ENCODE measurements at regions not wholly inside any gene's neighbourhood (a gene's known extent, or its start where the extent isn't known, plus 50 kb on each side); places are given as distances from the start of the nearest gene placed in this dataset.

- TF ChIP-seq CTCF (IDR thresholded peaks at IDR 0.05), result no peak
- no peaks in the 10 kb centered on the region for H3K36me3 ChIP-seq (ENCODE audit: insufficient read depth, low read length)
- no peak for ATAC-seq (ENCODE audit: poor library complexity)
- Mint-ChIP-seq H3K27ac (no peak overlapping the region), H3K27me3 (peaks cover 49% of the 10 kb centered on the region), H3K4me3 (no peak overlapping the region), H3K36me3 (ENCODE audit: low read depth) (no peaks in the 10 kb centered on the region), H3K9me3 (no peaks in the 10 kb centered on the region), H3K4me1 (ENCODE audit: low read depth) (no peaks in the 10 kb centered on the region)
- H3K27ac ChIP-seq (ENCODE audit: low read depth in 1 of 2, low read length in 2 of 2), result no peak overlapping the region
- POLR2A ChIA-PET, result no interaction called here
- no peak for DNase-seq
- CTCF ChIA-PET, result no interaction called here
- H3K4me3 ChIP-seq (ENCODE audit: low read length), result no peak overlapping the region
- H3K9me3 ChIP-seq (ENCODE audit: control insufficient read depth in 1 of 2, insufficient read depth in 1 of 2, low read length in 2 of 2), result no peaks in the 10 kb centered on the region
- H3K4me1 ChIP-seq (ENCODE audit: insufficient read depth, low read length), result no peaks in the 10 kb centered on the region
- intact Hi-C loops (cut with DNase I, micrococcal nuclease), result no loop called here
- peaks cover 5 to 15% of the 10 kb centered on the region in 2 experiments for H3K27me3 ChIP-seq (ENCODE audit: control insufficient read depth in 1 of 2, insufficient read depth in 2 of 2, low read length in 2 of 2)
Observed at GRCh38 chr11:45754741-45755140, 50.2 kb upstream of the SLC35C1 start.

GRCh38 chr11:45754261-45754709 is 50.7 kb upstream of the SLC35C1 start:
- H3K27ac ChIP-seq (ENCODE audit: low read depth in 1 of 2, low read length in 2 of 2), result no peak overlapping the region
- Mint-ChIP-seq H3K27ac (no peak overlapping the region), H3K36me3 (ENCODE audit: low read depth) (no peaks in the 10 kb centered on the region), H3K27me3 (peaks cover 49% of the 10 kb centered on the region), H3K4me1 (ENCODE audit: low read depth) (no peaks in the 10 kb centered on the region), H3K9me3 (no peaks in the 10 kb centered on the region), H3K4me3 (no peak overlapping the region)
- H3K4me1 ChIP-seq (ENCODE audit: insufficient read depth, low read length), result no peaks in the 10 kb centered on the region
- TF ChIP-seq CTCF (IDR thresholded peaks at IDR 0.05), result no peak
- POLR2A ChIA-PET, result no interaction called here
- intact Hi-C loops (cut with DNase I, micrococcal nuclease), result no loop called here
- ATAC-seq (ENCODE audit: poor library complexity), result no peak
- H3K27me3 ChIP-seq (ENCODE audit: control insufficient read depth in 1 of 2, insufficient read depth in 2 of 2, low read length in 2 of 2), result peaks cover 5 to 15% of the 10 kb centered on the region in 2 experiments
- DNase-seq, result no peak
- no peak overlapping the region for H3K4me3 ChIP-seq (ENCODE audit: low read length)
- H3K36me3 ChIP-seq (ENCODE audit: insufficient read depth, low read length), result no peaks in the 10 kb centered on the region
- CTCF ChIA-PET, result no interaction called here
- no peaks in the 10 kb centered on the region for H3K9me3 ChIP-seq (ENCODE audit: control insufficient read depth in 1 of 2, insufficient read depth in 1 of 2, low read length in 2 of 2)

GRCh38 chr11:45752106-45752505 is 52.8 kb upstream of the SLC35C1 start:
- Mint-ChIP-seq H3K27ac (no peak overlapping the region), H3K9me3 (no peaks in the 10 kb centered on the region), H3K27me3 (peaks cover 46% of the 10 kb centered on the region), H3K36me3 (ENCODE audit: low read depth) (no peaks in the 10 kb centered on the region), H3K4me3 (no peak overlapping the region), H3K4me1 (ENCODE audit: low read depth) (no peaks in the 10 kb centered on the region)
- no peak overlapping the region for H3K4me3 ChIP-seq (ENCODE audit: low read length)
- TF ChIP-seq CTCF (IDR thresholded peaks at IDR 0.05), result no peak
- peaks cover 5 to 15% of the 10 kb centered on the region in 2 experiments for H3K27me3 ChIP-seq (ENCODE audit: control insufficient read depth in 1 of 2, insufficient read depth in 2 of 2, low read length in 2 of 2)
- H3K27ac ChIP-seq (ENCODE audit: low read depth in 1 of 2, low read length in 2 of 2), result no peak overlapping the region
- POLR2A ChIA-PET, result no interaction called here
- H3K4me1 ChIP-seq (ENCODE audit: insufficient read depth, low read length), result no peaks in the 10 kb centered on the region
- DNase-seq, result no peak
- intact Hi-C loops (cut with DNase I, micrococcal nuclease), result no loop called here
- CTCF ChIA-PET, result no interaction called here
- H3K9me3 ChIP-seq (ENCODE audit: control insufficient read depth in 1 of 2, insufficient read depth in 1 of 2, low read length in 2 of 2), result no peaks in the 10 kb centered on the region
- no peaks in the 10 kb centered on the region for H3K36me3 ChIP-seq (ENCODE audit: insufficient read depth, low read length)
- ATAC-seq (ENCODE audit: poor library complexity), result no peak

All from CD4-positive, alpha-beta T cell (primary cell).